HAP-1 (cell line): ENCODE measurements at regions not wholly inside any gene's neighbourhood (a gene's known extent, or its start where the extent isn't known, plus 50 kb on each side); places are given as distances from the start of the nearest gene placed in this dataset.
A peak's percentile ranks its signal among the peaks of the same experiment; 100 is the strongest.

Experiments
- DNase-seq, 2 experiments: peaks; one replicate each; pipeline ENCODE4 v3.0.0-alpha.2; 2016 to 2020; ENCODE audit warnings: low spot score in 2 of 2
- H3K27me3 ChIP-seq: fragments of 250-450 bp; sonication (Bioruptor Pico); 2 replicates; pipeline ENCODE4 v1.5.1; 2020; ENCODE audit warnings: low read depth, mild to moderate bottlenecking, moderate library complexity
- H3K36me3 ChIP-seq: fragments of 250-450 bp; sonication (Bioruptor Pico); replicated peaks from 2 replicates; pipeline ENCODE4 v1.5.1; 2020; ENCODE audit warnings: mild to moderate bottlenecking
- H3K4me1 ChIP-seq: fragments of 250-450 bp; sonication (Bioruptor Pico); 2 replicates; pipeline ENCODE4 v1.5.1; 2020; ENCODE audit warnings: mild to moderate bottlenecking
- H3K4me3 ChIP-seq: fragments of 250-450 bp; sonication (Bioruptor Pico); 2 replicates; pipeline ENCODE4 v1.5.1; 2020; ENCODE audit warnings: mild to moderate bottlenecking, moderate library complexity
- H3K9me3 ChIP-seq: fragments of 250-450 bp; sonication (Bioruptor Pico); 2 replicates; pipeline ENCODE4 v1.5.1; 2020; ENCODE audit warnings: mild to moderate bottlenecking, moderate library complexity
- in situ Hi-C: fragments of 300-500 bp; cut with MboI; formaldehyde crosslinking; loops from 3 replicates; pipeline ENCODE4 v1.14.3; 2020; ENCODE audit warnings: low sequenced_read_pairs, inconsistent platforms, mixed read lengths

GRCh38 chr9:13513286-13513685 lies 233.8 kb upstream of the MPDZ start:
- H3K4me1 ChIP-seq, result peaks cover 17% of the 10 kb centered on the region
- H3K9me3 ChIP-seq, result no peaks in the 10 kb centered on the region
- in situ Hi-C loops, result no loop called here
- H3K4me3 ChIP-seq, result no peak overlapping the region
- no peaks in the 10 kb centered on the region for H3K36me3 ChIP-seq
- no peaks in the 10 kb centered on the region for H3K27me3 ChIP-seq
- DNase-seq, result no peak

- in situ Hi-C loops, result no loop called here
- Histone ChIP-seq H3K9me3 (no peaks in the 10 kb centered on the region), H3K4me1 (peaks cover 25% of the 10 kb centered on the region), H3K4me3 (no peak overlapping the region), H3K36me3 (no peaks in the 10 kb centered on the region), H3K27me3 (no peaks in the 10 kb centered on the region)
- DNase-seq, result no peak
Observed at GRCh38 chr9:13508681-13509080, 229.2 kb upstream of the MPDZ start.

- in situ Hi-C loops, result no loop called here
- Histone ChIP-seq H3K4me1 (peaks cover 19% of the 10 kb centered on the region), H3K36me3 (no peaks in the 10 kb centered on the region), H3K27me3 (no peaks in the 10 kb centered on the region), H3K9me3 (no peaks in the 10 kb centered on the region), H3K4me3 (no peak overlapping the region)
- no peak for DNase-seq
Observed at GRCh38 chr9:13508086-13508485, 228.6 kb upstream of the MPDZ start.

GRCh38 chr9:13505797-13506196 lies 226.3 kb upstream of the MPDZ start:
- H3K36me3 ChIP-seq, result no peaks in the 10 kb centered on the region
- H3K4me1 ChIP-seq, result peaks cover 18% of the 10 kb centered on the region
- H3K27me3 ChIP-seq, result no peaks in the 10 kb centered on the region
- in situ Hi-C loops, result no loop called here
- H3K4me3 ChIP-seq, result no peak overlapping the region
- H3K9me3 ChIP-seq, result no peaks in the 10 kb centered on the region
- peak; percentile 40 to 77 for DNase-seq

GRCh38 chr9:13503599-13503998 lies 224.1 kb upstream of the MPDZ start:
- in situ Hi-C loops, result no loop called here
- no peak for DNase-seq
- Histone ChIP-seq H3K9me3 (no peaks in the 10 kb centered on the region), H3K36me3 (no peaks in the 10 kb centered on the region), H3K4me1 (peaks cover 14% of the 10 kb centered on the region), H3K27me3 (no peaks in the 10 kb centered on the region), H3K4me3 (no peak overlapping the region)

GRCh38 chr9:13502484-13502883 lies 223.0 kb upstream of the MPDZ start:
- DNase-seq, result no peak
- H3K36me3 ChIP-seq, result no peaks in the 10 kb centered on the region
- no peak overlapping the region for H3K4me3 ChIP-seq
- H3K4me1 ChIP-seq, result peaks cover 14% of the 10 kb centered on the region
- H3K27me3 ChIP-seq, result no peaks in the 10 kb centered on the region
- H3K9me3 ChIP-seq, result no peaks in the 10 kb centered on the region
- in situ Hi-C loops, result no loop called here

- Histone ChIP-seq H3K4me3 (no peak overlapping the region), H3K9me3 (no peaks in the 10 kb centered on the region), H3K27me3 (no peaks in the 10 kb centered on the region), H3K36me3 (no peaks in the 10 kb centered on the region), H3K4me1 (peaks cover 14% of the 10 kb centered on the region)
- in situ Hi-C loops, result no loop called here
- DNase-seq, result no peak
Observed at GRCh38 chr9:13501018-13501417, 221.5 kb upstream of the MPDZ start.

GRCh38 chr9:13500034-13500433 lies 220.5 kb upstream of the MPDZ start:
- peaks cover 6% of the 10 kb centered on the region for H3K4me1 ChIP-seq
- in situ Hi-C loops, result no loop called here
- no peak for DNase-seq

GRCh38 chr9:13493697-13494096 lies 214.2 kb upstream of the MPDZ start:
- H3K9me3 ChIP-seq, result no peaks in the 10 kb centered on the region
- in situ Hi-C loops, result no loop called here
- H3K4me1 ChIP-seq, result peaks cover 23% of the 10 kb centered on the region
- no peaks in the 10 kb centered on the region for H3K27me3 ChIP-seq
- DNase-seq, result no peak
- H3K4me3 ChIP-seq, result no peak overlapping the region
- no peaks in the 10 kb centered on the region for H3K36me3 ChIP-seq

More at GRCh38 chr9:13500034-13500433, 220.5 kb upstream of the MPDZ start:
- Histone ChIP-seq H3K4me3 (no peak overlapping the region), H3K36me3 (no peaks in the 10 kb centered on the region), H3K27me3 (no peaks in the 10 kb centered on the region), H3K9me3 (no peaks in the 10 kb centered on the region)

GRCh38 chr9:13491493-13492424 lies 212.3 kb upstream of the MPDZ start:
- peaks cover 23% of the 10 kb centered on the region for H3K4me1 ChIP-seq
- in situ Hi-C loops, result no loop called here
- no peaks in the 10 kb centered on the region for H3K27me3 ChIP-seq
- peak; percentile 45 to 97 for DNase-seq
- H3K36me3 ChIP-seq, result no peaks in the 10 kb centered on the region
- H3K9me3 ChIP-seq, result no peaks in the 10 kb centered on the region
- no peak overlapping the region for H3K4me3 ChIP-seq

- H3K4me3 ChIP-seq, result no peak overlapping the region
- in situ Hi-C loops, result no loop called here
- DNase-seq, result no peak
Observed at GRCh38 chr9:13491138-13491492, 211.6 kb upstream of the MPDZ start.

GRCh38 chr9:13487936-13488335 lies 208.4 kb upstream of the MPDZ start:
- Histone ChIP-seq H3K36me3 (no peaks in the 10 kb centered on the region), H3K27me3 (no peaks in the 10 kb centered on the region), H3K4me3 (no peak overlapping the region), H3K9me3 (no peaks in the 10 kb centered on the region), H3K4me1 (peaks cover 23% of the 10 kb centered on the region)
- DNase-seq, result no peak
- in situ Hi-C loops, result no loop called here

More at GRCh38 chr9:13491138-13491492, 211.6 kb upstream of the MPDZ start:
- H3K27me3 ChIP-seq, result no peaks in the 10 kb centered on the region
- H3K36me3 ChIP-seq, result no peaks in the 10 kb centered on the region
- H3K9me3 ChIP-seq, result no peaks in the 10 kb centered on the region
- peaks cover 23% of the 10 kb centered on the region for H3K4me1 ChIP-seq

- Histone ChIP-seq H3K4me1 (peaks cover 20% of the 10 kb centered on the region), H3K36me3 (no peaks in the 10 kb centered on the region), H3K9me3 (no peaks in the 10 kb centered on the region), H3K27me3 (no peaks in the 10 kb centered on the region), H3K4me3 (no peak overlapping the region)
- in situ Hi-C loops, result no loop called here
- no peak for DNase-seq
Observed at GRCh38 chr9:13487498-13487897, 208.0 kb upstream of the MPDZ start.

- Histone ChIP-seq H3K4me3 (no peak overlapping the region), H3K9me3 (no peaks in the 10 kb centered on the region), H3K4me1 (peaks cover 16% of the 10 kb centered on the region), H3K27me3 (no peaks in the 10 kb centered on the region), H3K36me3 (no peaks in the 10 kb centered on the region)
- in situ Hi-C loops, result no loop called here
- no peak for DNase-seq
Observed at GRCh38 chr9:13487071-13487470, 207.6 kb upstream of the MPDZ start.
